C4-2B (cell line): ENCODE measurements at regions not wholly inside any gene's neighbourhood (a gene's known extent, or its start where the extent isn't known, plus 50 kb on each side); places are given as distances from the start of the nearest gene placed in this dataset.
"Not testable (repeated sequence)": the region's sequence is repeated elsewhere in the genome, so short reads cannot be mapped to it uniquely, and the experiment has no call there.

Experiments
- H3K27ac ChIP-seq: fragments of 450-650 bp; 2 replicates; pipeline ENCODE4 v1.5.1; 2017
- ZFX ChIP-seq: fragments of 450-650 bp; IDR thresholded peaks from 2 replicates; pipeline ENCODE4 v1.6.1; 2017
- TF ChIP-seq, protein P1 (sequence below): fragments of 450-650 bp; conservative IDR thresholded peaks from 2 replicates; pipeline ENCODE4 v1.5.1; 2017; ENCODE audit warnings: mild to moderate bottlenecking

DNA sequence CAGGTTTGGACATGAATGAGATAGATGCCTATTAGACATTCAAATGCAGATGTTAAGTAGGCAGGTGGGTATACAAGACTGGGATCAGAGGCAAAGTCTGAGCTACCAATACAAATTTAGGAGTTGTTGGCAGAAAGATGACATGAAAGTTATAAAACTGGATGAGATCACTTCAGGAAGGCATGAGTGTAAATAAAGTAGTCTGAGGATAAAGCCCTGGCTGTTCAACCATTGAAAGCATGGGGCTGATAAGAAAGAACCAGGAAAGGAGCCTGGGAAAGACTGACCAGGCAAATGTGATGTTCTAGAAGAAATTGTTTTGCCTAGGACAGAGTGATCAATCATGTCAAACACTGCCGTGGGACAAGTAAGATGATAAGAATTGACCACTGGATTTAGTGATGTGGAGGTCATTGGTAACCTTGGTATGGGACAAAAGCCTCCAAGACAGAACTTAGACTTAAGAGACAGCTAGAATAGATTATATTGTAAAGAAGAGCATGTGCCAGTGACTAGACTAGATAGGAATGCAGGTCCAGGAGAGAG is 98.5 kb downstream of the EHF start:
- no peak for TF ChIP-seq ZFX
- TF ChIP-seq, protein P1, sequence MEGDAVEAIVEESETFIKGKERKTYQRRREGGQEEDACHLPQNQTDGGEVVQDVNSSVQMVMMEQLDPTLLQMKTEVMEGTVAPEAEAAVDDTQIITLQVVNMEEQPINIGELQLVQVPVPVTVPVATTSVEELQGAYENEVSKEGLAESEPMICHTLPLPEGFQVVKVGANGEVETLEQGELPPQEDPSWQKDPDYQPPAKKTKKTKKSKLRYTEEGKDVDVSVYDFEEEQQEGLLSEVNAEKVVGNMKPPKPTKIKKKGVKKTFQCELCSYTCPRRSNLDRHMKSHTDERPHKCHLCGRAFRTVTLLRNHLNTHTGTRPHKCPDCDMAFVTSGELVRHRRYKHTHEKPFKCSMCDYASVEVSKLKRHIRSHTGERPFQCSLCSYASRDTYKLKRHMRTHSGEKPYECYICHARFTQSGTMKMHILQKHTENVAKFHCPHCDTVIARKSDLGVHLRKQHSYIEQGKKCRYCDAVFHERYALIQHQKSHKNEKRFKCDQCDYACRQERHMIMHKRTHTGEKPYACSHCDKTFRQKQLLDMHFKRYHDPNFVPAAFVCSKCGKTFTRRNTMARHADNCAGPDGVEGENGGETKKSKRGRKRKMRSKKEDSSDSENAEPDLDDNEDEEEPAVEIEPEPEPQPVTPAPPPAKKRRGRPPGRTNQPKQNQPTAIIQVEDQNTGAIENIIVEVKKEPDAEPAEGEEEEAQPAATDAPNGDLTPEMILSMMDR = no peak
- no peak overlapping the region for H3K27ac ChIP-seq

DNA sequence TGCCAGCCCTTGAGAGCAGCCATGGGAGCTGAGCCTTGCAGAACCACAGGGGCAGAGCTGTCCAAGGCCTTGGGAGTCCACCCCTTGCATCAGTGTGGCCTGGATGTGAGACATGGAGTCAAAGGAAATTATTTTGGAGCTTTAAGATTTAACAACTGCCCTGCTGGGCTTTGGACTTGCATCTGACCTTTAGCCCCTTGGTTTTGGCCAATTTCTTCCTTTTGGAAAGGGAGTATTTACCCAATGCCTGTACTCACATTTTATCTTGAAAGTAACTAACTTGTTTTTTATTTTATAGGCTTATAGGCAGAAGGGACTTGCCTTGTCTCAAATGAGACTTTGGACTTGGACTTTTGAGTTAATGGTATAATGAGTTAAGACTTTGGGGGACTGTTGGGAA is 92.7 kb downstream of the EHF start:
- not testable (repeated sequence) for H3K27ac ChIP-seq
